Endothelial cell of hepatic sinusoid (primary cell): ENCODE measurements at regions not wholly inside any gene's neighbourhood (a gene's known extent, or its start where the extent isn't known, plus 50 kb on each side); places are given as distances from the start of the nearest gene placed in this dataset.
"Not testable (repeated sequence)": the region's sequence is repeated elsewhere in the genome, so short reads cannot be mapped to it uniquely, and the experiment has no call there.

Experiments used
- in situ Hi-C: cut with HindIII; loops from 2 replicates; pipeline ENCODE4 v1.10.0; 2017; ENCODE audit warnings: low sequenced_read_pairs

GRCh38 chr3:165960825-165961224, 123.6 kb upstream of the BCHE start:
- in situ Hi-C loops: not testable (repeated sequence)

- in situ Hi-C loops: no loop called here
Measured at GRCh38 chr3:165954171-165954570, 116.9 kb upstream of the BCHE start.

GRCh38 chr3:165946360-165946759, 109.1 kb upstream of the BCHE start:
- in situ Hi-C loops: no loop called here

GRCh38 chr3:165938986-165939540, 101.8 kb upstream of the BCHE start:
- in situ Hi-C loops: no loop called here

GRCh38 chr3:165936081-165936480, 98.9 kb upstream of the BCHE start:
- in situ Hi-C loops: not testable (repeated sequence)

GRCh38 chr3:165924301-165924791, 87.1 kb upstream of the BCHE start:
- in situ Hi-C loops: not testable (repeated sequence)

GRCh38 chr3:165920984-165921383, 83.8 kb upstream of the BCHE start:
- in situ Hi-C loops: no loop called here

DNA sequence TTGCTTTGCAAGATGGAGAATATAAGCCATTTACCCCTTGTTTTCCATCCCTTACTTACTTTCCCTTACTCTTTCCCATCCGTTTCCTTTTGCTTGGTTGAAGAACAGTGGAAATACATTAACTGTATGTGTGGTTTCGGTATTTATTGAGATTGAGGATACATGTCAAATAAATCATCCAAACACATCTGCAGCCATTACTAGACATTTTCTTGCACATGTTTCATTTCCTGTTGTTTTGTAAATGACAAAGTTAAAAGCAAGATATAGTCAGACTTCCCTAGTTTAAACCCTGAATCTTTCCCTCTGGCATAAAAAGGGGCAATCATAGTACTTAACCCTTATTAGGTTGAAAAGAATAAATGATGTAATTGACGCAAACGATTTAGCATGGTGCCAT, 82.1 kb upstream of the BCHE start:
- in situ Hi-C loops: no loop called here

DNA sequence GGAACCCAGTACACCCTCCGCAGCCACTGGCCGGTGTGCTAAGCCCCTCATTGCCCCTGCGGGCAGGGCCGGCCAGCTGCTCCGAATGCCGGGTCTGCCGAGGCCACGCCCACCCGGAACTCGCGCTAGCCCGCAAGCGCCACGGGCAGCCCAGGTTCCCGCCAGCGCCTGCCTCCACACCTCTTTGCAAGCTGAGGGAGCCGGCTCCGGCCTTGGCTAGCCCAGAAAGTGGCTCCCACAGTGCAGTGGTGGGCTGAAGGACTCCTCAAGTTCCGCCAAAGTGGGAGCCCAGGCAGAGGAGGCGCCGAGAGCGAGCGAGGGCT, 81.4 kb upstream of the BCHE start:
- in situ Hi-C loops: no loop called here

- in situ Hi-C loops: not testable (repeated sequence)
Measured at GRCh38 chr3:165917938-165918656, 80.9 kb upstream of the BCHE start.

GRCh38 chr3:165915104-165915503, 77.9 kb upstream of the BCHE start:
- in situ Hi-C loops: not testable (repeated sequence)

GRCh38 chr3:165903885-165904630, 66.8 kb upstream of the BCHE start:
- in situ Hi-C loops: no loop called here

GRCh38 chr3:165899066-165899465, 61.8 kb upstream of the BCHE start:
- in situ Hi-C loops: no loop called here

- in situ Hi-C loops: no loop called here
Measured at GRCh38 chr3:165897137-165897536, 59.9 kb upstream of the BCHE start.

GRCh38 chr3:165895919-165896318, 58.7 kb upstream of the BCHE start:
- in situ Hi-C loops: no loop called here

DNA sequence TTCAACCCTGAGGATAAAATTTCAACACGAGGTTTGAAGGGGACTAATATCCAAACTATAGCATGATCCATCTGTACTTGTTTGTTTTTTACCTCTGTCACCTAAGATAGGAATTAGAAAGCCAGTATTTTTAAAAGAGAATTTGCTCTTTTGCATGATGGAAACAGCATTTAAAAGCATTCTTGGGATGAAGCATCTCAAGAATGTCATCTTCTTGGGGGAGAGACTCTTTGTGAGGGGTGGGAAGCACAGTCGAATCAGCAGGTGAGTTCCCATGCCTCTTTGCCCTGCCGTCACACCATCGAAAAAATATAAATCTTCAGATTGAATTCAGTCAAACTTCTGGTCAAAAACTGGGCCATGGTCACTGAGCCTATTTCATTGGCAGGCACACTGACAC, 55.3 kb upstream of the BCHE start:
- in situ Hi-C loops: no loop called here
